HG02610 (cell line): ENCODE measurements at regions not wholly inside any gene's neighbourhood (a gene's known extent, or its start where the extent isn't known, plus 50 kb on each side); places are given as distances from the start of the nearest gene placed in this dataset.
"Not testable (repeated sequence)": the region's sequence is repeated elsewhere in the genome, so short reads cannot be mapped to it uniquely, and the experiment has no call there.

Experiments
- ATAC-seq: cut with Tn5 transposase; IDR thresholded peaks from one replicate; pipeline ENCODE4 v1.9.1; 2021; ENCODE audit warnings: mild to moderate bottlenecking, moderate library complexity; ENCODE audit not compliant: unreplicated experiment

GRCh38 chr20:1811621-1812498 lies 83.3 kb upstream of the SIRPA start:
- ATAC-seq: no peak

GRCh38 chr20:1810926-1811620 lies 84.1 kb upstream of the SIRPA start:
- ATAC-seq: no peak

- ATAC-seq: no peak
Measured at GRCh38 chr20:1810572-1810925, 84.7 kb upstream of the SIRPA start.

- ATAC-seq: no peak
Measured at GRCh38 chr20:1809611-1810510, 85.3 kb upstream of the SIRPA start.

GRCh38 chr20:1809131-1809572 lies 86.1 kb upstream of the SIRPA start:
- ATAC-seq: no peak

- no peak for ATAC-seq
Measured at GRCh38 chr20:1808101-1808500, 87.1 kb upstream of the SIRPA start.

GRCh38 chr20:1807394-1807793 lies 87.8 kb upstream of the SIRPA start:
- no peak for ATAC-seq

GRCh38 chr20:1806456-1806855 lies 88.8 kb upstream of the SIRPA start:
- no peak for ATAC-seq

GRCh38 chr20:1805816-1806215 lies 89.4 kb upstream of the SIRPA start:
- no peak for ATAC-seq

- no peak for ATAC-seq
Measured at GRCh38 chr20:1805161-1805581, 90.0 kb upstream of the SIRPA start.

- ATAC-seq: no peak
Measured at GRCh38 chr20:1804554-1804956, 90.7 kb upstream of the SIRPA start.

GRCh38 chr20:1803932-1804501 lies 91.2 kb upstream of the SIRPA start:
- no peak for ATAC-seq

- peak; percentile 52 for ATAC-seq
Measured at GRCh38 chr20:1803061-1803931, 91.9 kb upstream of the SIRPA start.

GRCh38 chr20:1802385-1803060 lies 92.7 kb upstream of the SIRPA start:
- ATAC-seq: no peak

GRCh38 chr20:1801929-1802306 lies 93.3 kb upstream of the SIRPA start:
- no peak for ATAC-seq

- ATAC-seq: no peak
Measured at GRCh38 chr20:1801225-1801928, 93.8 kb upstream of the SIRPA start.

GRCh38 chr20:1800777-1801176 lies 94.4 kb upstream of the SIRPA start:
- no peak for ATAC-seq

- ATAC-seq: no peak
Measured at GRCh38 chr20:1800180-1800579, 95.0 kb upstream of the SIRPA start.

GRCh38 chr20:1799746-1800145 lies 95.5 kb upstream of the SIRPA start:
- not testable (repeated sequence) for ATAC-seq
